ENCODE measurements at regions not wholly inside any gene's neighbourhood (a gene's known extent, or its start where the extent isn't known, plus 50 kb on each side); places are given as distances from the start of the nearest gene placed in this dataset.
"Not testable (repeated sequence)": the region's sequence is repeated elsewhere in the genome, so short reads cannot be mapped to it uniquely, and the experiment has no call there.

- 9% methylated on average over 3 of the region's 3 CpGs; no CpG with 5 or more reads in 1 of the 2 donors for WGBS, 2 donors
- intact Hi-C loops (cut with DNase I) = not testable (repeated sequence)
Measured at GRCh38 chrY:10958122-10958521, 1430.4 kb downstream of the TSPY10 start.

DNA sequence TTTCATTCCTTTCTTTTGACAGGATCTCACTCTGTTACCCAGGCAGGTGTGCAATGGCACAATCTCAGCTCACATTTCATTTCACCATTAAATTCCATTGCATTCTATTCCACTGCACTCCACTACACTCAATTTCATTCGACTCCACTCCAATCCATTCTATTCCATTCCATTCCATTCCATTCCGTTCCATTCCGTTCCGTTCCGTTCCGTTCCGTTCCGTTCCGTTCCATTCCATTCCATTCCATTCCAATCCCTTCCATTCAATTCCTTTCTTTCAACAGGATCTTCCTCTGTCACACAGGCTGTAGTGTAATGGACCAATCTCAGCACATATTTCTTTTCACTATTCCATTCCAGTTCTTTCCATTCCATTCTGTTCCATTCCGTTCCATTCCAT is 1445.7 kb downstream of the TSPY10 start:
- WGBS, 2 donors = 79% methylated on average over 10 of the region's 10 CpGs; no CpG with 5 or more reads in 1 of the 2 donors
- intact Hi-C loops (cut with DNase I) = no loop called here
- TF ChIP-seq CTCF (IDR thresholded peaks at IDR 0.05) = no peak
- no peak for TF ChIP-seq POLR2A (IDR thresholded peaks at IDR 0.05)
- no peaks in the 10 kb centered on the region for H3K36me3 ChIP-seq
- no peaks in the 10 kb centered on the region for H3K4me1 ChIP-seq
- H3K27me3 ChIP-seq = no peaks in the 10 kb centered on the region
- no peak for DNase-seq
- no peak overlapping the region for H3K4me3 ChIP-seq
- no peaks in the 10 kb centered on the region for H3K9me3 ChIP-seq
- H3K27ac ChIP-seq = no peak overlapping the region

More at GRCh38 chrY:10958122-10958521, 1430.4 kb downstream of the TSPY10 start:
- H3K27ac ChIP-seq, H3K27me3 ChIP-seq, H3K4me3 ChIP-seq, H3K36me3 ChIP-seq, DNase-seq, H3K4me1 ChIP-seq: not testable (repeated sequence)
- H3K9me3 ChIP-seq = peaks cover 0 to 12% (median 0%) of the 10 kb centered on the region in 3 donors

DNA sequence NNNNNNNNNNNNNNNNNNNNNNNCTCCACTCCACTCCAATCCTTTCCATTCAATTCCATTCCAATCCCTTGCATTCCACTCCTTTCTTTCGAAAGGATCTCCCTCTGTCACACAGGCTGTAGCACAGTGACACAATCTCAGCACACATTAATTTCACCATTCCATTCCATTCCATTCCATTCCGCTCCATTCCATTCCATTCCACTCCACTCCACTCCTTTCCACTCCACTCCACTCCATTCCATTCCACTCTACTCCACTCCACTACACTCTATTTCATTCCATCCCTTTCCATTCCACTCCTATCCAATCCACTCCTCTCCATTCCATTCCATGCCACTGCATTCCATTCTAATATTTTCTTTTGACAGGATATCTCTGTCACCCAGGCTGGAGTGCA is 1459.0 kb downstream of the TSPY10 start:
- no peak overlapping the region for H3K4me3 ChIP-seq
- no peak for DNase-seq
- intact Hi-C loops (cut with DNase I) = no loop called here
- peaks cover 0 to 14% (median 0%) of the 10 kb centered on the region in 3 donors for H3K9me3 ChIP-seq
- no peak overlapping the region for H3K27ac ChIP-seq
- TF ChIP-seq POLR2A (IDR thresholded peaks at IDR 0.05) (no peak), CTCF (IDR thresholded peaks at IDR 0.05) (no peak)
- no peaks in the 10 kb centered on the region for H3K4me1 ChIP-seq
- H3K27me3 ChIP-seq = no peaks in the 10 kb centered on the region
- H3K36me3 ChIP-seq = no peaks in the 10 kb centered on the region
- WGBS, 2 donors = 56% methylated on average over 2 of the region's 2 CpGs; no CpG with 5 or more reads in 1 of the 2 donors

DNA sequence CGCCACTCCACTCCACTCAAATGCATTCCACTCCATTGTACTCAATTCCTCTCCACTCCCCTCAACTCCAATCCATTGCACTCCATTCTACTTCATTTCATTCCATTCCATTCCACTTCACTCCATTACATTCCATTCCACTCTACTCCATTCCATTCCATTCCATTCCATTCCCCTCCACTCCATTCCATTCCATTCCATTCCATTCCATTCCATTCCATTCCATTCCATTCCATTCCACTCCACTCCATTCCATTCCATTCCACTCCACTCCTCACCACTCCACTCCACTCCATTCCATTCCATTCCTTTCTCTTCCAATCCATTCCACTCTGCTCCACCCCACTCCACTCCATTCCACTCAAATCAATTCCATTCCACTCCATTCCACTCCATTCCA is 1459.9 kb downstream of the TSPY10 start:
- Histone ChIP-seq H3K27me3 (no peaks in the 10 kb centered on the region), H3K27ac (no peak overlapping the region), H3K9me3 (peaks cover 0 to 14% (median 0%) of the 10 kb centered on the region in 3 donors), H3K4me1 (no peaks in the 10 kb centered on the region), H3K4me3 (no peak overlapping the region), H3K36me3 (no peaks in the 10 kb centered on the region)
- DNase-seq = no peak
- 10% methylated on average over 1 of the region's 1 CpG; no CpG with 5 or more reads in 1 of the 2 donors for WGBS, 2 donors
- TF ChIP-seq POLR2A (IDR thresholded peaks at IDR 0.05) (no peak), CTCF (IDR thresholded peaks at IDR 0.05) (no peak)
- intact Hi-C loops (cut with DNase I) = no loop called here

- no peaks in the 10 kb centered on the region for H3K9me3 ChIP-seq
- 0 to 20% methylated on average over 1 to 2 of the region's 2 CpGs for WGBS, 2 donors
- no peak for DNase-seq
- H3K27ac ChIP-seq = no peak overlapping the region
- no peaks in the 10 kb centered on the region for H3K4me1 ChIP-seq
- H3K36me3 ChIP-seq = no peaks in the 10 kb centered on the region
- no peaks in the 10 kb centered on the region for H3K27me3 ChIP-seq
- no peak for TF ChIP-seq POLR2A (IDR thresholded peaks at IDR 0.05)
- TF ChIP-seq CTCF (IDR thresholded peaks at IDR 0.05) = no peak
- H3K4me3 ChIP-seq = no peak overlapping the region
- intact Hi-C loops (cut with DNase I) = no loop called here
Measured at GRCh38 chrY:10993955-10994354, 1466.3 kb downstream of the TSPY10 start.

DNA sequence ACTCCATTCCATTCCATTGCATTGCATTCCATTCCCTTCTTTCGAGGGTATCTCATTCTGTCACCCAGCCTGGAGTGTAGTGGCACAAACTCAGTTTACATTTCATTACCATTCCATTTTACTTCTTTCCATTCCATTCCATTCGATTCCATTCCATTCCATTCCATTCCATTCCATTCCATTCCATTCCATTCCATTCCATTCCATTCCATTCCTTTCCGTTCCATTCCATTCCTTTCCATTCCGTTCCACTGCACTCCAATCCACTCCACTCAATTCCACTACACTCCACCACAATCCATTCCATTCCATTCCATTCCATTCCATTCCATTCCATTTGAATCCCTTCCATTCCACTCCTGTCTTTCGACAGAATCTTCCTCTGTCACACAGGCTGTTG is 1472.0 kb downstream of the TSPY10 start:
- H3K36me3 ChIP-seq; H3K27me3 ChIP-seq; H3K4me1 ChIP-seq; H3K4me3 ChIP-seq; H3K9me3 ChIP-seq; DNase-seq; H3K27ac ChIP-seq; intact Hi-C loops (cut with DNase I): not testable (repeated sequence)
- WGBS, 2 donors = 48% methylated on average over 5 of the region's 5 CpGs; no CpG with 5 or more reads in 1 of the 2 donors

GRCh38 chrY:11014229-11014628 is 1486.5 kb downstream of the TSPY10 start:
- H3K4me3 ChIP-seq; DNase-seq; H3K9me3 ChIP-seq; intact Hi-C loops (cut with DNase I); H3K27me3 ChIP-seq; H3K36me3 ChIP-seq; H3K27ac ChIP-seq; H3K4me1 ChIP-seq: not testable (repeated sequence)
- 46% methylated on average over 3 of the region's 3 CpGs; no CpG with 5 or more reads in 1 of the 2 donors for WGBS, 2 donors

Measured in esophagus squamous epithelium (tissue), 5 donors.